ENCODE measurements at regions not wholly inside any gene's neighbourhood (a gene's known extent, or its start where the extent isn't known, plus 50 kb on each side); places are given as distances from the start of the nearest gene placed in this dataset.

GRCh38 chr4:11618666-11619282, 190.1 kb upstream of the HS3ST1 start:
- Histone ChIP-seq H3K27ac (ENCODE audit: extremely low read length, insufficient read depth, low read length) (no peak overlapping the region), H3K36me3 (replicated peaks in 1 of 2; ENCODE audit: control insufficient read depth in 1 of 2, insufficient read depth in 2 of 2, low read length in 2 of 2) (no peaks in the 10 kb centered on the region), H3K4me2 (ENCODE audit: low read depth, low read length) (no peak overlapping the region), H3K79me2 (ENCODE audit: insufficient read depth, low read length) (no peaks in the 10 kb centered on the region), H4K20me1 (ENCODE audit: insufficient read depth, low read length) (no peaks in the 10 kb centered on the region), H3K4me3 (replicated peaks in 1 of 3; ENCODE audit: insufficient read depth in 1 of 3, low read depth in 2 of 3, low read length in 3 of 3) (no peak overlapping the region), H2AFZ (ENCODE audit: low read length) (no peak overlapping the region), H3K9me3 (ENCODE audit: low read length) (peaks cover 72% of the 10 kb centered on the region), H3K4me1 (ENCODE audit: insufficient read depth, low read length) (no peaks in the 10 kb centered on the region), H3K9ac (ENCODE audit: insufficient read depth, low read depth, low read length) (no peak overlapping the region), H3K27me3 (ENCODE audit: control insufficient read depth in 1 of 2, insufficient read depth in 2 of 2, low read length in 2 of 2) (no peaks in the 10 kb centered on the region)
- intact Hi-C loops (cut with micrococcal nuclease; ENCODE audit: unreplicated experiment) = no loop called here
- FAIRE-seq (no peak), DNase-seq (ENCODE audit: low spot score) (no peak), ATAC-seq (no peak)
- no TSS peak for BruUV-seq (replicated peaks)
- 0% methylated on average over 2 of the region's 2 CpGs for WGBS (ENCODE audit: low lambda C conversion rate)
- TF ChIP-seq SUZ12 (IDR thresholded peaks at IDR 0.05; ENCODE audit: low read depth, low read length) (no peak), PAWR (CRISPR knock-in tag; IDR thresholded peaks at IDR 0.05; ENCODE audit: borderline replicate concordance) (no peak), TCF12 (IDR thresholded peaks at IDR 0.05) (no peak), TCF12 (CRISPR knock-in tag; IDR thresholded peaks at IDR 0.05) (no peak), NFE2 (CRISPR knock-in tag; IDR thresholded peaks at IDR 0.05) (no peak), ZNF264 (CRISPR knock-in tag; IDR thresholded peaks at IDR 0.05) (no peak), ZFY (CRISPR knock-in tag; IDR thresholded peaks at IDR 0.05) (no peak)
- in situ Hi-C loops (cut with HindIII; ENCODE audit: extremely low pct_ligation_motif_present, low pct_unique_long_range_greater_than_20kb) = loop anchor here (25.0 kb wide), 1 partner anchor 94 kb away; no protein-coding TSS in a partner anchor
- CTCF ChIA-PET (ENCODE audit: low intra/inter-chr PET ratio, low total read pairs) = no interaction called here
- POLR2A ChIA-PET = no interaction called here

GRCh38 chr4:11616856-11617255, 188.2 kb upstream of the HS3ST1 start:
- Histone ChIP-seq H2AFZ (ENCODE audit: low read length) (no peak overlapping the region), H3K9ac (ENCODE audit: insufficient read depth, low read depth, low read length) (no peak overlapping the region), H3K4me1 (ENCODE audit: insufficient read depth, low read length) (no peaks in the 10 kb centered on the region), H3K9me3 (ENCODE audit: low read length) (peaks cover 75% of the 10 kb centered on the region), H3K79me2 (ENCODE audit: insufficient read depth, low read length) (no peaks in the 10 kb centered on the region), H4K20me1 (ENCODE audit: insufficient read depth, low read length) (no peaks in the 10 kb centered on the region), H3K36me3 (replicated peaks in 1 of 2; ENCODE audit: control insufficient read depth in 1 of 2, insufficient read depth in 2 of 2, low read length in 2 of 2) (no peaks in the 10 kb centered on the region), H3K4me3 (replicated peaks in 1 of 3; ENCODE audit: insufficient read depth in 1 of 3, low read depth in 2 of 3, low read length in 3 of 3) (no peak overlapping the region), H3K27ac (ENCODE audit: extremely low read length, insufficient read depth, low read length) (no peak overlapping the region), H3K27me3 (ENCODE audit: control insufficient read depth in 1 of 2, insufficient read depth in 2 of 2, low read length in 2 of 2) (no peaks in the 10 kb centered on the region), H3K4me2 (ENCODE audit: low read depth, low read length) (no peak overlapping the region)
- ATAC-seq (no peak), FAIRE-seq (no peak), DNase-seq (ENCODE audit: low spot score) (no peak)
- in situ Hi-C loops (cut with HindIII; ENCODE audit: extremely low pct_ligation_motif_present, low pct_unique_long_range_greater_than_20kb) (loop anchor here (25.0 kb wide), 1 partner anchor 95 kb away; no protein-coding TSS in a partner anchor), intact Hi-C loops (cut with micrococcal nuclease; ENCODE audit: unreplicated experiment) (no loop called here)
- TF ChIP-seq ZNF253 (CRISPR knock-in tag; IDR thresholded peaks at IDR 0.05; ENCODE audit: borderline replicate concordance) = no peak
- CTCF ChIA-PET (ENCODE audit: low intra/inter-chr PET ratio, low total read pairs) = no interaction called here
- POLR2A ChIA-PET = no interaction called here
- 43% methylated on average over 4 of the region's 4 CpGs for WGBS (ENCODE audit: low lambda C conversion rate)
- BruUV-seq (replicated peaks) = no TSS peak

Data from HepG2 (cell line).